A549 (cell line): ENCODE measurements at regions not wholly inside any gene's neighbourhood (a gene's known extent, or its start where the extent isn't known, plus 50 kb on each side); places are given as distances from the start of the nearest gene placed in this dataset.

Source experiments
- ATAC-seq, 2 experiments: fragments of 200-7000 bp in 1 of 2; fragments of >200 bp in 1 of 2; cut with Nextera tagmentation in 1 of 2; cut with Tn5 transposase in 1 of 2; 3 replicates each; pipeline versions ENCODE4 v1.8.0 to v1.9.1; 2018 to 2020; ENCODE audit warnings: mild to moderate bottlenecking in 1 of 2, moderate library complexity in 1 of 2
- CTCF ChIA-PET: fragments of 300-600 bp; sonication (Branson Sonifier 250); formaldehyde crosslinking; extraction: SDS; loops from one replicate; lab custom pipeline; 2021; ENCODE audit warnings: antibody characterized with exemption, inconsistent platforms; lab: Yijun Ruan, JAX
- POLR2A ChIA-PET: fragments of 350-600 bp; formaldehyde crosslinking; extraction: SDS; loops from one replicate; lab custom pipeline; 2021; ENCODE audit warnings: antibody characterized with exemption, inconsistent platforms; lab: Yijun Ruan, JAX
- DNase-seq, 2 experiments: peaks; one replicate each; pipeline versions ENCODE4 v3.0.0 to v3.0.0-alpha.2; 2011 to 2016; ENCODE audit warnings: low read depth in 1 of 2, low spot score in 1 of 2
- FAIRE-seq: peaks from 2 replicates; lab custom pipeline; 2011; peaks lifted over from hg19 to GRCh38; lab: Jason Lieb, UNC
- H3K27ac ChIP-seq, 2 experiments: fragments of >200 bp; sonication (Bioruptor Twin); formaldehyde crosslinking; 3 replicates each; pipeline ENCODE4 v1.5.1; 2016 to 2017
- H3K4me1 ChIP-seq: fragments of >200 bp; sonication (Bioruptor Twin); formaldehyde crosslinking; 3 replicates; pipeline ENCODE4 v1.6.1; 2016
- H3K4me2 ChIP-seq: fragments of >200 bp; sonication (Bioruptor Twin); formaldehyde crosslinking; 3 replicates; pipeline ENCODE4 v1.6.1; 2016
- H3K4me3 ChIP-seq: fragments of >200 bp; sonication (Bioruptor Twin); formaldehyde crosslinking; 3 replicates; pipeline ENCODE4 v1.5.1; 2016
- H3K9me3 ChIP-seq: fragments of >200 bp; sonication (Bioruptor Twin); formaldehyde crosslinking; 3 replicates; pipeline ENCODE4 v1.6.1; 2016
- CBX8 ChIP-seq: fragments of 200-600 bp; sonication (generic); IDR thresholded peaks from 2 replicates; pipeline ENCODE4 v1.6.1; 2016
- EHMT2 ChIP-seq: fragments of 200-600 bp; sonication (generic); IDR thresholded peaks from 2 replicates; pipeline ENCODE4 v1.6.1; 2016; ENCODE audit warnings: antibody characterized with exemption, low read depth, mild to moderate bottlenecking, moderate library complexity
- GATA3 ChIP-seq: IDR thresholded peaks from 2 replicates; pipeline ENCODE4 v1.6.1; 2012; ENCODE audit warnings: borderline replicate concordance
- HDAC2 ChIP-seq: fragments of 200-600 bp; sonication (generic); IDR thresholded peaks from 2 replicates; pipeline ENCODE4 v1.6.1; 2016
- HES2 ChIP-seq: fragments of >200 bp; sonication (Bioruptor Twin); formaldehyde crosslinking; IDR thresholded peaks from 2 replicates; pipeline ENCODE4 v1.6.1; 2016
- HOXA7 ChIP-seq: fragments of 250-450 bp; sonication (Bioruptor Pico); IDR thresholded peaks from 2 replicates; pipeline ENCODE4 v1.5.0; 2020; ENCODE audit warnings: mild to moderate bottlenecking, moderate library complexity
- JUN ChIP-seq, 2 experiments: fragments of >200 bp; sonication (Bioruptor Twin); formaldehyde crosslinking; IDR thresholded peaks; 2 replicates in 1 of 2; 3 replicates in 1 of 2; pipeline ENCODE4 v1.6.1; 2016 to 2017
- MAFK ChIP-seq: fragments of 450-650 bp; IDR thresholded peaks from 2 replicates; pipeline ENCODE4 v1.6.1; 2014; ENCODE audit not compliant: partially characterized antibody
- MAZ ChIP-seq: fragments of 150-350 bp; IDR thresholded peaks from 2 replicates; pipeline ENCODE4 v1.6.1; 2014; ENCODE audit warnings: antibody characterized with exemption, low read depth, low read length, borderline replicate concordance
- RAD21 ChIP-seq, 2 experiments: fragments of >200 bp in 1 of 2; sonication (Bioruptor Twin) in 1 of 2; formaldehyde crosslinking in 1 of 2; IDR thresholded peaks in 1 of 2; conservative IDR thresholded peaks in 1 of 2; 2 replicates in 1 of 2; 3 replicates in 1 of 2; pipeline ENCODE4 v1.6.1; 2012 to 2018; ENCODE audit warnings: inconsistent platforms in 1 of 2
- RARB ChIP-seq: fragments of 250-450 bp; sonication (Bioruptor Pico); IDR thresholded peaks from 2 replicates; pipeline ENCODE4 v1.8.0; 2021; ENCODE audit warnings: mild to moderate bottlenecking, moderate library complexity
- RCOR1 ChIP-seq: fragments of 150-350 bp; IDR thresholded peaks from 2 replicates; pipeline ENCODE4 v1.6.1; 2014; ENCODE audit warnings: antibody characterized with exemption, low read length, low read depth
- RNF2 ChIP-seq: fragments of 200-600 bp; sonication (generic); IDR thresholded peaks from 2 replicates; pipeline ENCODE4 v1.6.1; 2016; ENCODE audit warnings: low read depth, mild to moderate bottlenecking, antibody characterized with exemption, moderate library complexity, borderline replicate concordance
- SMC3 ChIP-seq: fragments of >200 bp; sonication (Bioruptor Twin); formaldehyde crosslinking; IDR thresholded peaks from 3 replicates; pipeline ENCODE4 v1.6.1; 2018; ENCODE audit warnings: inconsistent platforms
- ZC3H11A ChIP-seq: fragments of 450-650 bp; IDR thresholded peaks from 2 replicates; pipeline ENCODE4 v1.6.1; 2014; ENCODE audit warnings: antibody characterized with exemption, mild to moderate bottlenecking
- ZNF302 ChIP-seq: fragments of 250-450 bp; sonication (Bioruptor Pico); IDR thresholded peaks from 2 replicates; pipeline ENCODE4 v1.9.0; 2021; ENCODE audit warnings: inconsistent platforms, mild to moderate bottlenecking, moderate library complexity
- WGBS: methylation state at CpG from one replicate; pipeline ENCODE4 v1.1.6; 2017; ENCODE audit errors: missing lambda C conversion rate; 5-methylcytosine and 5-hydroxymethylcytosine counted together
- TF ChIP-seq, protein P1 (sequence below): fragments of 200-600 bp; sonication (generic); IDR thresholded peaks from 2 replicates; pipeline ENCODE4 v1.6.1; 2016; ENCODE audit warnings: antibody characterized with exemption, mild to moderate bottlenecking, moderate library complexity
- TF ChIP-seq, protein P2 (sequence below): fragments of >200 bp; sonication (Bioruptor Twin); formaldehyde crosslinking; IDR thresholded peaks from 3 replicates; pipeline ENCODE4 v1.5.1; 2016
- TF ChIP-seq, protein P3 (sequence below): fragments of 450-650 bp; IDR thresholded peaks from 2 replicates; pipeline ENCODE4 v1.6.1; 2014; ENCODE audit warnings: antibody characterized with exemption

- no peak overlapping the region for H3K4me3 ChIP-seq
- DNase-seq (no peak), ATAC-seq (no peak), FAIRE-seq (no peak)
- no peak for TF ChIP-seq JUN (IDR thresholded peaks at IDR 0.05)
- no peak for TF ChIP-seq RARB
- TF ChIP-seq, protein P1, sequence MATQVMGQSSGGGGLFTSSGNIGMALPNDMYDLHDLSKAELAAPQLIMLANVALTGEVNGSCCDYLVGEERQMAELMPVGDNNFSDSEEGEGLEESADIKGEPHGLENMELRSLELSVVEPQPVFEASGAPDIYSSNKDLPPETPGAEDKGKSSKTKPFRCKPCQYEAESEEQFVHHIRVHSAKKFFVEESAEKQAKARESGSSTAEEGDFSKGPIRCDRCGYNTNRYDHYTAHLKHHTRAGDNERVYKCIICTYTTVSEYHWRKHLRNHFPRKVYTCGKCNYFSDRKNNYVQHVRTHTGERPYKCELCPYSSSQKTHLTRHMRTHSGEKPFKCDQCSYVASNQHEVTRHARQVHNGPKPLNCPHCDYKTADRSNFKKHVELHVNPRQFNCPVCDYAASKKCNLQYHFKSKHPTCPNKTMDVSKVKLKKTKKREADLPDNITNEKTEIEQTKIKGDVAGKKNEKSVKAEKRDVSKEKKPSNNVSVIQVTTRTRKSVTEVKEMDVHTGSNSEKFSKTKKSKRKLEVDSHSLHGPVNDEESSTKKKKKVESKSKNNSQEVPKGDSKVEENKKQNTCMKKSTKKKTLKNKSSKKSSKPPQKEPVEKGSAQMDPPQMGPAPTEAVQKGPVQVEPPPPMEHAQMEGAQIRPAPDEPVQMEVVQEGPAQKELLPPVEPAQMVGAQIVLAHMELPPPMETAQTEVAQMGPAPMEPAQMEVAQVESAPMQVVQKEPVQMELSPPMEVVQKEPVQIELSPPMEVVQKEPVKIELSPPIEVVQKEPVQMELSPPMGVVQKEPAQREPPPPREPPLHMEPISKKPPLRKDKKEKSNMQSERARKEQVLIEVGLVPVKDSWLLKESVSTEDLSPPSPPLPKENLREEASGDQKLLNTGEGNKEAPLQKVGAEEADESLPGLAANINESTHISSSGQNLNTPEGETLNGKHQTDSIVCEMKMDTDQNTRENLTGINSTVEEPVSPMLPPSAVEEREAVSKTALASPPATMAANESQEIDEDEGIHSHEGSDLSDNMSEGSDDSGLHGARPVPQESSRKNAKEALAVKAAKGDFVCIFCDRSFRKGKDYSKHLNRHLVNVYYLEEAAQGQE = no peak
- TF ChIP-seq RCOR1 = no peak
- no peak for TF ChIP-seq ZNF302 (CRISPR knock-in tag)
- no peak for TF ChIP-seq HOXA7 (CRISPR knock-in tag)
- TF ChIP-seq HDAC2 = no peak
- TF ChIP-seq, protein P2, sequence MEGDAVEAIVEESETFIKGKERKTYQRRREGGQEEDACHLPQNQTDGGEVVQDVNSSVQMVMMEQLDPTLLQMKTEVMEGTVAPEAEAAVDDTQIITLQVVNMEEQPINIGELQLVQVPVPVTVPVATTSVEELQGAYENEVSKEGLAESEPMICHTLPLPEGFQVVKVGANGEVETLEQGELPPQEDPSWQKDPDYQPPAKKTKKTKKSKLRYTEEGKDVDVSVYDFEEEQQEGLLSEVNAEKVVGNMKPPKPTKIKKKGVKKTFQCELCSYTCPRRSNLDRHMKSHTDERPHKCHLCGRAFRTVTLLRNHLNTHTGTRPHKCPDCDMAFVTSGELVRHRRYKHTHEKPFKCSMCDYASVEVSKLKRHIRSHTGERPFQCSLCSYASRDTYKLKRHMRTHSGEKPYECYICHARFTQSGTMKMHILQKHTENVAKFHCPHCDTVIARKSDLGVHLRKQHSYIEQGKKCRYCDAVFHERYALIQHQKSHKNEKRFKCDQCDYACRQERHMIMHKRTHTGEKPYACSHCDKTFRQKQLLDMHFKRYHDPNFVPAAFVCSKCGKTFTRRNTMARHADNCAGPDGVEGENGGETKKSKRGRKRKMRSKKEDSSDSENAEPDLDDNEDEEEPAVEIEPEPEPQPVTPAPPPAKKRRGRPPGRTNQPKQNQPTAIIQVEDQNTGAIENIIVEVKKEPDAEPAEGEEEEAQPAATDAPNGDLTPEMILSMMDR = no peak
- TF ChIP-seq HES2 = no peak
- TF ChIP-seq GATA3 = no peak
- TF ChIP-seq MAZ = no peak
- TF ChIP-seq, protein P3, sequence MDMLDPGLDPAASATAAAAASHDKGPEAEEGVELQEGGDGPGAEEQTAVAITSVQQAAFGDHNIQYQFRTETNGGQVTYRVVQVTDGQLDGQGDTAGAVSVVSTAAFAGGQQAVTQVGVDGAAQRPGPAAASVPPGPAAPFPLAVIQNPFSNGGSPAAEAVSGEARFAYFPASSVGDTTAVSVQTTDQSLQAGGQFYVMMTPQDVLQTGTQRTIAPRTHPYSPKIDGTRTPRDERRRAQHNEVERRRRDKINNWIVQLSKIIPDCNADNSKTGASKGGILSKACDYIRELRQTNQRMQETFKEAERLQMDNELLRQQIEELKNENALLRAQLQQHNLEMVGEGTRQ = no peak
- TF ChIP-seq SMC3 = no peak
- TF ChIP-seq EHMT2 = no peak
- no peak for TF ChIP-seq ZC3H11A
- no peak overlapping the region for H3K4me2 ChIP-seq
- H3K9me3 ChIP-seq = no peaks in the 10 kb centered on the region
- no peak overlapping the region for H3K27ac ChIP-seq
- 59% methylated on average over 2 of the region's 2 CpGs for WGBS
- ChIA-PET POLR2A (no interaction called here), CTCF (interaction anchor here (1.3 kb wide), 1 partner anchor 12 kb away, joined by 3 read pairs; no protein-coding TSS in a partner anchor)
- H3K4me1 ChIP-seq = 0 out of 3 replicates have a peak, but pooled peaks cover 3% of the 10 kb centered on the region
These were observed 224.9 kb downstream of the BTG1 start for GRCh38 chr12:91920741-91921140.

- TF ChIP-seq RNF2 (no peak), RAD21 (conservative IDR thresholded peaks at IDR 0.05 in 1 of 2, IDR thresholded peaks at IDR 0.05 in 1 of 2) (no peak)
- Histone ChIP-seq H3K4me2 (no peak overlapping the region), H3K27ac (no peak overlapping the region), H3K4me3 (no peak overlapping the region), H3K9me3 (no peaks in the 10 kb centered on the region), H3K4me1 (0 out of 3 replicates have a peak, but pooled peaks cover 3% of the 10 kb centered on the region)
- CTCF ChIA-PET = interaction anchor here (1.3 kb wide), 1 partner anchor 11 kb away, joined by 3 read pairs; no protein-coding TSS in a partner anchor
- DNase-seq (no peak), FAIRE-seq (no peak), ATAC-seq (no peak)
- POLR2A ChIA-PET = no interaction called here
- WGBS = 51% methylated on average over 2 of the region's 2 CpGs
These were observed 225.4 kb downstream of the BTG1 start for GRCh38 chr12:91920276-91920675.

DNA sequence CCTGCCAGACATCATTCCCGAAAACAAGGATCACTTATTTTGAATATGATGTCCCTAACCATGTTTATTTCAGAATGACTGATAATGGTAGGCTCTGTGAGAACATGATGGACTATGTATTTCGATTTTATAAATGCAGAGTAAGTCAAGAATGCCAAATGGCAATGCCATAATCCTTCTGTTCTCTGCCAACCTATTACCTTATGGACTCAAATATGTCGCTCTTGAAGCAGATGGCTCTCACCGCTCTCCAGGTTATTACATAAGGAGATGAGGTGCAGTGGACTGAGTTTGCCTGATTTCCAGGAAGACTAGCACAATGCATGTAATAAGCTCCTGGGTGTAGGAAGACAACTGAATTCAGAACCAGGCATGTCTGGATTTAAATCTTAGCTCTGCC lies 227.2 kb downstream of the BTG1 start:
- no peak for ATAC-seq
- WGBS = 73% methylated on average over 4 of the region's 4 CpGs
- H3K4me2 ChIP-seq = no peak overlapping the region
- H3K27ac ChIP-seq = no peak overlapping the region
- TF ChIP-seq, protein P3 = no peak
- TF ChIP-seq CBX8 (no peak), ZC3H11A (no peak), MAFK (no peak)
- TF ChIP-seq, all 56 proteins: peak for 0
- POLR2A ChIA-PET = interaction anchor here (2.0 kb wide), 1 partner anchor 227 kb away, joined by 6 read pairs; the partner anchor contains the start of gene BTG1
- FAIRE-seq = peak; percentile 88
- DNase-seq = no peak
- Histone ChIP-seq H3K9me3 (no peaks in the 10 kb centered on the region), H3K4me3 (no peak overlapping the region), H3K4me1 (no peaks in the 10 kb centered on the region)
- CTCF ChIA-PET = no interaction called here
